ENCODE measurements at regions not wholly inside any gene's neighbourhood (a gene's known extent, or its start where the extent isn't known, plus 50 kb on each side); places are given as distances from the start of the nearest gene placed in this dataset.

DNA sequence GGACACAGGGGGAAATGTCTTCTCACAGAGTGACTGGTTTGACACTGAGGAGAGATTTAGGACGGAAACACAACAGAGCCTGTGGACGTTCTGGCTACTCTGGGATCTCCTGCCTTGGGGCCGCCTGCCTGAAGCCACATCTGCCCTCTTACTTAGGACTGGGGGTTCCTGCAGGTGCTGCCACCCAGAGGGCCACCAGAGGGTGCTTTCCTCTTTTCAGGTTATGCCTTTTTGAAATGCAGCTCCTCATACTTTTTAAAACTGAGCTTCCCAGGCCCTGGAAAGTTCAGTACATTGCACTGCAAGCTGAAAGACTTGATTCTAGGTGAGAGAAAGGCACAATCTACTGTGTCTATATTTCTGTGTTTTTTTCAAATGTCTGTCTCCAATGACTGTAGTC is 92.2 kb upstream of the PGRMC2 start:
- no peak for DNase-seq

DNA sequence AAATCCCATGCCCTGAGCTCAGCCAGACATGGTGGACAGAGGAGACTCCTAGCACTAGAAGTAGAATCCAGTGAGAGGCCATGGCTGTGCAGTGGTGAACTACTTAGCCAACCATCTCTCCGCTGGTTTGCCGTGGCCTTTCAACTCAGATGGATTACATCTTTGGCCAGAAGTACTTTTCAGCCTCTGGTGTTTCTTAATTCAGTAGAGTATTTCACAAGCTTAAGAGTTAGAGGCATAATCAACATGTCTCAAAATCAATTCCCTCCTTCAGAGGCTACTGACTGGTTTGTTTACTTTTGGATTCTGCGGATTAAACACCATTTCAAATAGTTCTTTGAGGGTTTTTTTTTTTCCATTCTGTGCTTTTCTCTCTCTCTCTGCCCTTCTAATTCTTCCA is 91.1 kb upstream of the PGRMC2 start:
- no peak for DNase-seq

DNA sequence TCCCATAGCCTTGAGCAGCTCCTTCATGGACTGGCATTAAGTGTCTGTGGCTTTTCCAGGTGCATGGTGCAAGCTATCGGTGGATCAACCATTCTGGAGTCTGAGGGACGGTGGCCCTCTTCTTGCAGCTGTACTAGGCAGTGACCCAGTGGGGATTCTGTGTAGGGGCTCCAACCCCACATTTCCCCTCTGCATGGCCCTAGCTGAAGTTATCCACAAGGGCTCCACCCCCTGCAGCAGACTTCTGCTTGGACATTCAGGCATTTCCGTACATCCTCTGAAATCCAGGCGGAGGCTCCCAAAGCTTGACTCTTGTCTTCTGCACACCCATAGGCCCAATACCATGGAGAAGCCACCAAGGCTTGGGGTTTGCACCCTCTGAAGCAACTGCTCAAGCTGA is 89.3 kb upstream of the PGRMC2 start:
- DNase-seq, result no peak

DNA sequence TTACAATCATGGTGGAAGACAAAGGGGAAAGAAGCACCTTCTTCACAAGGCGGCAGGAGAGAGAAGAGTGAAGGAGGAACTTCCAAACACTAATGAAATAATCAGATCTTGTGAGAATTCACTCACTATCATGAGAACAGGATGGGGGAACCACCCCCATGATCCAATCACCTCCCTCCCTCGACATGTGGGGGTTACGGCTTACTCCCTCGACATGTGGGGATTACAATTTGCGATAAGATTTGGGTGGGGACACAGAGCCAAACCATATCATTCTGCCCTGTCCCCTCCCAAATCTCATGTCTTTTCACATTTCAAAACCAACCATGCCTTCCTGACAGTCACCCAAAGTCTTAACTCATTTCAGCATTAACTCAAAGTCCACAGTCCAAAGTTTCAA is 88.7 kb upstream of the PGRMC2 start:
- no peak for DNase-seq

DNA sequence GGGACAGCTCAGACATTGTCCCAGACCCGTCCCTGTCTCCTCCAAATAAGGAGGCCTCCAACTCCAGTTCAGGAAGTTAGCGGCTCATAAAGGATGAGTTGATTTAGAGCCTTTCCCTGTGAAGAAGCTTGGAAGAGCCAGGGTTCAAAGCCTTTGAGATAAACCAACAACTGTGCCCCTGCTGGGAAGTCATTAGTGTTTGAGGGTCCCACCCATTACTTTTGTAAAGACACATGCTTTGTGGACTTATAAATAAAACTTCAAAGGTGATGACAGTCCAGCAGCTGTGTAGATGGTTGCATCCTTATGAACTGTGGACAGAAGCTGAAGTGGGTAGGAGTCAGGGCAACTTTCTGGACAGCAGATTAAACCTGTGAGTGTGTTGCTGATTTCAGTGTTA is 86.0 kb upstream of the PGRMC2 start:
- no peak for DNase-seq

DNA sequence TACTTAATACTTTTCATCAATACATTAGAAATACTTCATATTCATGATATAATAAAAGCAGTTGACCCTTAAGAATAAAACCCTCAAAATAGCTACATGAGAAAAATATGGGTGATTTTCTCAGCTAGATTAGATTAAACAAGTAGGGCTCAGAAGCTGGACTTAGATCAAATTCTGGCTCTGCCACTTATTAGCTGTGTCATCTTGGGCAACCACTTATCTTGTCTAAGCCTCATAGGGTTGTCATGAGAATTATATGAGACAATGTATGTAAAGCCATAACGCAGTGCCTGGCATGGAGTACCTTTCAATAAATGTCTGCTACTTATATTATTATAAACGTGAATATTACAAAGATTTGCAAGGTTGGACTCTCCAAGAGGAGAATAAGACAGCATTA is 84.3 kb upstream of the PGRMC2 start:
- no peak for DNase-seq

DNA sequence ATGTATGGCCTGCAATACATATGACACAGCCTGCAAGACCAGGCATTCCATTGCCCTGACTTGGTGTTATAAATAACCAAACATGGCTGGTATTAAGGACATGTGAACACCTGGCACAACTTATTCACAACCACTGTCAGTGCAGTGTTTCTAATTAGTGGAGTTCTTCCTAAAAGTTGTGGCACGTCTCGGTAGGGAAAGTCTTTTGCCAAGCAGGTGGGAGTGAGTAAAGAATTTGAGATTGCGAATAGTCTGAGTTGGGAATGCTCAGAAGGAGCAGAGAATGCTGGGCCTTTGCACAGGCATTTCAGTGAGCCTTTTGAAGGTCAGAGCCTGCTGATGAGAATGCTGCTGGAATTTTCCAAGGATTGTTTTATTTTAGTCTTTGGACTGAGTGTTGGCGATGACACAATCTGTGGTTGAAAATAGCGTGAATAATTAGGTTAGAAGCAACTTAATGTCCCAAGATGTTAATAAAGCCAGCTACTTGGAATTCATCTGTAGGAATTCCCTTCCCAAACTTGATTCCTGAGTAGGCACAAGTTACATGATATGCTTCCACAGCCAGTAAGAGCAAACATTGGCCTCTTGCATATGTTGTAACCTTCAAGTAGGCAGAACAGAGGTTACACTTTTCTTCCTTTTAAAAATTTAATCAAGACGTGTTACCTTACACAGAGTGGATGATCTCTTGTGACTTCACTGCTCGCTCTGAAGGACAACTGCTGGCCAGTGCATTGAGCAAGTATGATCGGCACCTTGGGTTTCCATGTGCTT is 83.6 kb upstream of the PGRMC2 start:
- no peak for DNase-seq

DNA sequence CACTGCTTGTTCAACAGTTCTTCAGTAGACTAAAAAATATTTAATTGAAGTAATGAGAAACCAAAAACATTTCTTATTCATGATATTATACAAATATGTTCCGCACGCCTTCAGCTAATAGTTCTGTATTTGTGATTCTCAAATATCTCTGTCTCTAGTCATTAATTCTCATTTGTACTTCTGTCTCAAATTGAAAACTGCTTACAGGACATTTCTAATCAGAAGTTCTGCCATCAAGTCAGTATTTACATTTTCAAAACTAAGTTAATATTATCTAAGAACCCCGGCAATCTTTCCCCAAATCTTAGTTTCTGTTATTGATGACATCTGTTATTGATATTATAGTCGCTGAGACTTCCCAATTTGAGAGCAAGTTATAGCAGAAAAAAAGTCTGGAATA is 78.6 kb upstream of the PGRMC2 start:
- no peak for DNase-seq

DNA sequence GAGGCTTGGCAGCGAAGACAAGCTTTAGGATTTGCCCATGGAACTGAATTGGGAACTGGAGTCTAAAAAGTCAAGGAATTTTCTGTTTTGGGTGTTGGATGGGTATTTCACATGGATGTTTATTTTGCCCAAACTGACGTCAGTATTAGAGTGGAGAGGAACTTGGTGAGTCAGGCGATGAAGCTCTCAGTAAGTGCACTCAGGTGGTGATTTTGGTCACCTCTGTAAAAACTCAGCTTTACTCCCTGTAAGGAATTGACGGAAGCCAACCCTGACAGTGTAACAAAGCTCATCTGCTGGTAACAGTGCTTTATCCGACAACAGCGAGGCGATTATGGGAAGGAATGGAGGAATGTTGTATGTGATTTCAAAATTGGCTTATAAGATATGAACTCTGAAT is 77.0 kb upstream of the PGRMC2 start:
- DNase-seq, result no peak

DNA sequence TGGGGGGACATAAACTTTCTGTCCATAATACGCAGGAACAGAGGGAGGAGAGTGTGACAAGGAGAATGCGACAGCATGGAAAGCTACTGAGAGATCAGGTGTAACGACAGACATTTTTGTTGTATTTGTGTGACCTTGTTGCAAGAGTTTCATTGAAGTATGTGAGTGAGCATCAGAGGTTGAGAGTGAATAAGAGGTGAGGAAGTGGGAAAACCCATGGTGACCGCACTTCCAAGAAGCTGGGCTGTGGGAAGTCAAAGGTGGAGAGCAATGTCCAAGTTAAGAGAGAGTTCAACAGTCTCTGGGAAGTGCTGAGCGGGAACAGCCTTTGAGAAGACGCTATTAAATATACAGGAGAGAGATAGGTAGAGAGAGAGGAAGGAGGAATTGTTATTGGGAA is 76.4 kb upstream of the PGRMC2 start:
- DNase-seq, result no peak

DNA sequence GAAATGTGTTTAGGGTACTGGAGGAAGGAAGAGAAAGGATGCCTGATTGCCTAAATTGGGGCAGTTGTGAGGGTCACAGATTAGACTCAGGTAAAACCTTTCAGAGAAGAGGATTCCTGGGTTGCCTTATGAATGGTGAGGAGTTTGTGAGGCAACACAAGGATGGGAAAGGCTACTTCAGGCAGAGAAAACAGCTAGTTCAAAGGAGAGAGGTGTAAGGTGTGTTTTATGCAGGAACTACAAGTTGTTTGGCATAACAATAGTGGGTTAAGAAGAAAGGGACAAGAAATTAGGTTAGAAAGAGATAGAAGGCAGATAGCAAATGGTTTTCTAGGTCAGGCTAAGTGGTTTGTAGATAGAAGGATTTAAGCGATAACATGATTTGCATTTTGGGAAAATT is 75.1 kb upstream of the PGRMC2 start:
- DNase-seq, result no peak

DNA sequence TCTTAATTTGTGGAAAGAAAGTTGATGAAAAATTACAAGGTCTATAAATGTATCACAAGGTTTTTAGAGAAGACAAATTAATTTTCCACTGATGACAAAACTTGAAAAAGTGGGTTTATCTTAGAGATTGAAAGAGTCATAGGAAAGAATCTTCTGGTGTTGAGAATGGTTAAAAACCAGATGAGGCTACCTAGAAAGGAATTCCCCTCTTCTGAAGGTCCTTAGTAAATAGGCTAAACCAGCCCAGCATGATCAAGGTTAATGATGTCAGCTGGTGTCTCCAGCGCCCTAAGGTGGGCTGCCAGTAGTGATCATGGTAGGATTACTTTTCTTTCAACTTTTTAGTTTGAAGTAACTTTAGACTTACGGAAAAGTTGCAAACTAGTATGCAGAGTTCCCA is 71.8 kb upstream of the PGRMC2 start:
- no peak for DNase-seq

DNA sequence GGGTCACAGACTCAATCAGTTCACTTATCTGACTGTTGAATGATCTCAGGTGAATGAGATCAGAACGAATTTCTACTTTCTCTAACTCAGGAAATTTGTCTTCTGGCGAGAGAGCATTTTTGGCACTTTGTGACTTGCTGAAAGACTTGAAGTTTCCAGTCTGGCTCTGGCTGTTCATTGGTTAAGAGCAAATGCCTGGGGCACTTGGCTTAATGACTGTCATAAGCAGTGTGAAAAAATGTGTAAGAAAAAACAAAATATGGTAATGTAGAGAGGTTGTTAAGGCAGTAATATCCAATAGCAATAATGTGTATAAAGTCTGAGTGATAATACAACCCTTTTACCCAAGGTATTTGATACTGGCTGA is 71.3 kb upstream of the PGRMC2 start:
- no peak for DNase-seq

DNA sequence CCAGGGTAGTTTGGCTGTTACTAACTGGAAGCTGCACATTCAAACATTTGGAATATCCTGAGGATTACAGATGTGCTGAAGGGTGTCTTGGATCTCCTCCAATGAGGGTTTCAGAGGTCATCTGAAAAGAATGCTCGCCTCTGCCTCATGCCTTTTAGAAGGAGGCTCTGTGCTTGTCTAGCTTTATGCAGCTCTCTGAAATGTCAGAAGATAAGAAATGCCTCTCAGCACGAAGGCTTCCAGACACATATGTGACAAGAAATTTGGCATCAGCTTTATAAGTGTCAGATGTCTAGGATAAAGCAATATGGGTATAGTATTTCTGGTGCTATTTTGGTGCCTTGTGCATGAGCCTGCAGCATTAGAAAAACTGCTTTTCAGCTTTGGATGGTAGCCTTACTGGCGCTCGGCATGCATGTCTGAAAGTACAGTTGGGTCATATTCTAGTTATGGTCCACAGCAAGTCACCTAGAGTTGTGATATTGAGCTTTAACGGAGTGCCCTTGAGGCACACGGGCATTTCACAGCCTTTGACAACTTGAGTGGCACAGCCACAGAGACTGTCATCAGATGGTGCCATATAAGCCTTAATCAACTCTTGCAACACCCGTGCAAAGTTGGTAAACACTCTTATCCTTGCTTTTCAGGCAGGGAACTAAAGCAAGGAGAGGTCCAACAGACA is 70.8 kb upstream of the PGRMC2 start:
- no peak for DNase-seq

DNA sequence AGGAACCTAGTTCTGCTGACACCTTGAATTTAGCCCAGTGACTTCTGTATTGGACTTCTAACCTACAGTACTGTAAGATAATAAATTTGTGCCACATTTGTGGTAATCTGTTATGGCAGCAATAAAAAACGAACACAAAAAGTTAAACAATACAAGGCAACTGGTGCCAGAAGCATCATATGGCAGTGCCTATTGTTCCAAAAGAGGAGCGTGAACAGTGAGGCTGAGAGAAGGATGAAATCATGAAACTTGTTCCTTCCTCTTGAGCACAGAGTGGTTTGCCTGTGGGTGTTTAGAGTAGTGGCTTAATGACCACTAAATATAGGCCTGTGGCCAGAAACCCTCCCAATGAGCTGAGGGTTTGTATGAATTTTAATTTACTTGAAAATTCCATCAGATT is 69.7 kb upstream of the PGRMC2 start:
- DNase-seq, result no peak

DNA sequence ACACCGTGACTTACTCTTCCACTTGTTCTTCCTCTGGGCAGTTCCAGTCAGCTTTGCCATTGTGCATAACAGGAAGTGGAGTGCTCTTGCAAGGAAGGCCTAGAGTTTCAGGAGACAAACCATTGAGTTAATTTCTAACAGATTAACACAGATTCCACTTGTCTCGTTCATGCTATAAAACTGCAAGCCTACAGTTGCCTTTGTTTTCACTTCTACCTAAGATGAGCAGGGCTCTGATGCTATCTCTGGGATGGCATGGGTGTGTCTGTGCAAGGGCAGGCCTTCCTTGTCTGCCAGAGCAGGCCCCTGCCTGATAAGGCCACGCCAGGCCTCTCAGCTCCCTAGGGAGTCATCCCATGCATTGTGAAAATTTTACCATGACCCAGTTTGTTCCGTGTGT is 67.7 kb upstream of the PGRMC2 start:
- no peak for DNase-seq

DNA sequence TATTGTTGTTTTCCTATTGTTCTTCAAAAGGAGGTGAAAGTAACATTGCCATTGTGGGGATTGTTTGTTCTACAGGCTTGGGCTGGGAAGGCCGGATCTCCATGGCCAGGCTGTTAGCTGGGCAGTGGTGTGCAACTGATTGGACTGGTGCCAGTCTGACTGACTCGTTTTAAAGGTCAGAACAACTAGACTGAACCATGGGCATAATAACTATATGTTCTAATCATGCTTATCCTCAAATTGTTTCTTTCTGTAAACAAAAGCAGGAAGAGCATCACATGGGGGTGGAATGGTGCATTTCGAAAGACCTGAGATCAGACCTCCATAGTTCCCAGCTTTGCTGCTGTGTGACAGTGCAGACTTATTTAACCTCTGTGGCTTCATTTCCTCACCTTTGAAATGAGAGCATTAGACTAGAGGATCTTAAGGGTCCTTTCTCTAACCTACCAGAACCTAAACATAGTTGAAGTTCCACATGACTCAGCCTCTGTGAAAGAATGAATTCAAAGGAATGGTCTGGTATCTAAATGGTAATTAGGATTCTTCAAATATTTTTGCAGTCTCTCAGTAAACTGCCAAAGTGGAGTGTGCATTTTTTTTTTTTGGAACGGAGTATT is 66.7 kb upstream of the PGRMC2 start:
- DNase-seq, result no peak

DNA sequence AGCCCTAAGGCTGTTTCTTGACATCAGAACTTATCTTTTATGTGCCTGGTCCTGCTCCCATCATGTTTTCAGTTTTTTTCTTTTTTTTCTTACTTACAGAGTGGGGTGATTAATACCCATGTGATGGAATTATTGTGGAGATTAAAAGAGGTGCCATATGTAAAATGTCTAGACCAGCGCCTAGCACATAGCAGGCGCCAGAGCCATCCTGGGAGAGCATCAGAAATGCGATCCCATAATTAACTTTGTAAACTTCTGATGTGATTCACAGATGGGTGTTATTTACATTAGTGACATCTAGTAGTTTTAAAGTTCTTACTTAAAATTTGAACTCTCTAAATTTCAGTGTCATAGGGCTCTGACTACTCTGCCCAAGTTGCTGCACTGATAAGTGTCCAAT is 66.2 kb upstream of the PGRMC2 start:
- DNase-seq, result no peak

DNA sequence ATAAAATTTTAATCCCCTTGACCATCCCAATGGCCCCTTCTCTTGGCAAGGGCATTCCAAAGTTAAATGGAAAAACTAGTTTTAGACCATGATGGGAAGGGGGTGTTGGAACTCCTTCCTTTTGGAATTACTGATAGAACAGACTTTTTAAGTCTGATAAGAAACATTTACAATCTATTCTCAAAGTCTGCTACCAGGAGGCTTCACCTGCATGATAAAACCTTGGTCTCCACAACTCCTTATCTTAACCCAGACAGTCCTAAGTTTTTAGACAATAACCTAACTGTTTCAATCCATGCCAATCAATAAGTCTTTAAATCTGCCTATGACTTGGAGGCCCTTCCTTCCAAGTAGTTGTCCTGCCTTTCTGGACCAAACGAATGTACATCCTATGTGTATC is 63.9 kb upstream of the PGRMC2 start:
- DNase-seq, result no peak

DNA sequence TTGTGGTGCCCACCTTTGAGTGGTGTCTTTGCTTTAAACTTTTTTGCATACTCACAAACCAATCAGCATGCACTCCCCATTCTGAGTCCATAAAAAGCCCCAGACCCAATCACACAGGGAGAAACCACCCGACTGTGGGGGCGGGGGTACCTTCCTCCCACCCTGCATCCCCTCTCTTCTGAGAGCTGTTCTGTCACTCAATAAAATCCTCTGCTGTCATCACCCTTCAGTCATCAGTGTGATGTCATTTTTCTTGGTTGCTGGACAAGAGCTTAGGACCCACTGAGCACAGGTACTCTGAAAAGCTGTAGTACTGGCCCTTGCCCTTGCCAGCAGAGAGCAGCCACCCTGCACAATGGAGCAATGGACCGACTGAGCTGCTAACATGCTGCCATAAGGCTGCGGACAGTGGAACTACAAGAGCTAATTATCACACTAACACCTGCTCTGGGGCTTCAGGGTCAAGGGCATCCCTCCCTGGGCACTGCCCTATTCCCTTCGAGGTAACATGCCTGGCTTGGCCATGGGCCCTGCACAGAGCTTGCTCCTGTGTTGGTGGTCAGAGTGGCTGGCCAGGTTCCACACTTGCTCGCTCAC is 62.9 kb upstream of the PGRMC2 start:
- DNase-seq, result no peak

DNA sequence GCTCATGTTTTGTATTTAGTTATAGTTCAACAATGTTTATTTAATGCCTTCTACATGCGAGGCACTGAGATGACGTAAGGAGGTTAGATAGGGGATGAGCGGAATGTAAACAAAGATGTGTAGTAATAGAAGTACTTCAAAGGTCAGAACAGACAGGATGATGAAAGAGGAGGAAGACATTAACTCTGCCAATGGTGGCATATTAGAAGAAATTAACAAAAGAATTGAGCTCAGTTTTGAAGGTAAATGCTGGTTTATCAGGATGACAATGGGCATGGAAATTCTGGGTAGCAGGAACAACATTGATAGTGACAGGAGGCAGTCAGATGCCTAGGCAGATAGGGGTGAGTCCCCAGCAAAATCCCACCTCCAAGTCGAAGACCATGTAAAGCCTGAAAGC is 62.3 kb upstream of the PGRMC2 start:
- no peak for DNase-seq

DNA sequence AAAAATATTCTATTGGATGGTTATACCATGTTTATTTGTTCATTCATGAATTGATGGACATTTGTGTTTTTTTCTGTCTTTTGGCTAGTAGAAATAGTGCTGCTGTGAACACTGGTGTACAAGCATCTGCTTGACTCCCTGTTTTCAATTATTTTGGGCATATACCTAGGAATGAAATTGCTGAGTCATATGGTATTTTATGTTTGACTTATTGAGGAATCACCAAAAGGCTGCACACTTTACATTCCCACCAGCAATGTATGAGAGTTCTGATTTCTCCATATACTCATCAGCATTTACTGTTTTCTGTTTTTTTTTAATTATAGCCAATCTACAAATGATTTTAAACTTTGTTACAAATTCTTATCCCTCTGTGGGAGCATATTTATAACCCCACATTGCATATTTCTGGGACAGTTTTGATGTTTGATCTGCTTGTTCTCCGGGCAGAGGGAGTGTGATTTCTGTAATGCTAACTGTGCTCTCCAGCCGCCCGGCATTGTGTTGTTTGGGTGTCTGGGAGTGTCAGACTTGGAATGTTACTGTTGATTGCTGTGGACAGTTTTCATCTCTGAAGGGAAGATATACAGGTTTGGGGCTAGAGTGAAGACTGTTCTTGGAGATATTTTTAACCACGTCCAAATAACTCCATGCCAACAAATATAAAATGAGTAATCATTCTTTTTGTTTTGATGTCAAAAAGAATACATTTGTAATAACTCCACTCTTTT is 60.5 kb upstream of the PGRMC2 start:
- DNase-seq, result no peak

DNA sequence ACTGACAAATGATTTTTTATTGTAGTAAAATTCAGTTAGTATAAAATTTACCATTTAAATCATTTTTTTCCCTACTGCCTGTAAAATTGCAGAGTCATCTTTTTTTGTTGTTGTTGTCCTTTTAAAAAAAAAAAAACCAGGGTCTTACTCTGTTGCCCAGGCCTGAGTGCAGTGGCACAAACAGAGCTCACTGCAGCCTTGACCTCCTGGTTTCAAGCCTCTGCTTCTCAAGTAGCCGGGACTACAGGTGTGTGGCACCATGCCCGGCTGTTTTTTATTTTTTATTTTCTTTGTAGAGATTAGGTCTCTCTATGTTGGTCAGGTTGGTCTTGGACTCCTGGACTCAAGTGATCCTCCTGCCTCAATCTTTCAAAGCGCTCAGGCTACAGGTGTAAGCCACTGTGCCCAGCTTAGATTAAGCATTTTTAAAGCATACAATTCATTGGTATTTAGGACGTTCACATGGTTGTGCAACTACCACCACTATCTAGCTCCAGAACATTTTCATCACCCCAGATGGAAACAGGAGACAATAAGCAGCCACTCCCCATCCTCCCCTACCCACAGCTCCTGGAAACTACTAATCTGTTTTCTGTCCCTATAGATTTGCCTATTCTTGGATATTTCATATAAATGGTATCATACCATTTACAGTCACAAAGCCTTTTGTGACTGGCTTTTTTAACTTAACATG is 59.7 kb upstream of the PGRMC2 start:
- no peak for DNase-seq

Measured in GF-D8 (cell line).